ENCODE measurements at regions not wholly inside any gene's neighbourhood (a gene's known extent, or its start where the extent isn't known, plus 50 kb on each side); places are given as distances from the start of the nearest gene placed in this dataset.

DNA sequence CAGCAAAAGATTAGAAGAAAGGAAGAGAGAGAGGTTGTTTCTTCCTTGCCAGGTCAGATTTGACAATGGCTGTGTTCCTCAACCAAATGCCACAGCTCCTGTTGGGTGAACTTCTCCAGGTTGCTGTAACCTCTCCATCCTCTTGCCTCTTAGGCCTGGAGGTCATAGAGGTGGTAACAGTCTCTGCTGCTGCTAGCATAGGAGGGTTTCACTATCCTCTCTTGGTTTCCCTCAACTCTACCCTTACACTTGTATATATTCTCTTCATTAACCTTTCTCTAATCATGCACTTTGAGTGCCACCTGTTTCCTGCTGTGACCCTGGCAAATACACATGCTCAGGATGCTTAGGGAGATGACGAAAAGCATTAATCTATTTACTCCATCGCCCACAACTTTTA, 67.7 kb upstream of the HIF1A start:
- TF ChIP-seq, protein P1, sequence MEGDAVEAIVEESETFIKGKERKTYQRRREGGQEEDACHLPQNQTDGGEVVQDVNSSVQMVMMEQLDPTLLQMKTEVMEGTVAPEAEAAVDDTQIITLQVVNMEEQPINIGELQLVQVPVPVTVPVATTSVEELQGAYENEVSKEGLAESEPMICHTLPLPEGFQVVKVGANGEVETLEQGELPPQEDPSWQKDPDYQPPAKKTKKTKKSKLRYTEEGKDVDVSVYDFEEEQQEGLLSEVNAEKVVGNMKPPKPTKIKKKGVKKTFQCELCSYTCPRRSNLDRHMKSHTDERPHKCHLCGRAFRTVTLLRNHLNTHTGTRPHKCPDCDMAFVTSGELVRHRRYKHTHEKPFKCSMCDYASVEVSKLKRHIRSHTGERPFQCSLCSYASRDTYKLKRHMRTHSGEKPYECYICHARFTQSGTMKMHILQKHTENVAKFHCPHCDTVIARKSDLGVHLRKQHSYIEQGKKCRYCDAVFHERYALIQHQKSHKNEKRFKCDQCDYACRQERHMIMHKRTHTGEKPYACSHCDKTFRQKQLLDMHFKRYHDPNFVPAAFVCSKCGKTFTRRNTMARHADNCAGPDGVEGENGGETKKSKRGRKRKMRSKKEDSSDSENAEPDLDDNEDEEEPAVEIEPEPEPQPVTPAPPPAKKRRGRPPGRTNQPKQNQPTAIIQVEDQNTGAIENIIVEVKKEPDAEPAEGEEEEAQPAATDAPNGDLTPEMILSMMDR (IDR thresholded peaks at IDR 0.05) = no peak
- no peak for TF ChIP-seq POLR2A (IDR thresholded peaks at IDR 0.05)

All from testis (tissue), 2 donors.